ENCODE measurements at regions not wholly inside any gene's neighbourhood (a gene's known extent, or its start where the extent isn't known, plus 50 kb on each side); places are given as distances from the start of the nearest gene placed in this dataset.

DNA sequence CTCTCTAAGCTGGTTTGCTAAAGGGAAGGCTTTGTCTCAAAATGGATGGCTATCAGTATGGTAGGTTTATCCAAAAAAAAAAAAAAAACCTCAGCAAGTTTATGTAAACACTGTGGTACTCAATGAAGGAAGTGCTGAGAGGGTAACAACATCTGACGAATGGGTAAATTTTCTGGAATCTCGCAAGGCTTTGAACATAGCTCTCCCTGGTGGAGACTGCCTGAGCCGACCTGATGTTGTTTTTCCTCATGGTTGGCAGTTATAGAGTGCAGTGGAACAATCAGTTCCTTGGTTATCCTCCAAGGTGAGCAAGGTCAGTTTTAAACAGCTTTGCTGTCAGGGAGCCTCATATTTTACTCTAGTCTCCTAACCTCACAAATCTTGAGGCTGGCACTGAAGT is 94.6 kb downstream of the ZPLD1 start:
- DNase-seq = peak; percentile 32

GRCh38 chr3:102530415-102531181 is 95.8 kb downstream of the ZPLD1 start:
- DNase-seq = no peak

DNA sequence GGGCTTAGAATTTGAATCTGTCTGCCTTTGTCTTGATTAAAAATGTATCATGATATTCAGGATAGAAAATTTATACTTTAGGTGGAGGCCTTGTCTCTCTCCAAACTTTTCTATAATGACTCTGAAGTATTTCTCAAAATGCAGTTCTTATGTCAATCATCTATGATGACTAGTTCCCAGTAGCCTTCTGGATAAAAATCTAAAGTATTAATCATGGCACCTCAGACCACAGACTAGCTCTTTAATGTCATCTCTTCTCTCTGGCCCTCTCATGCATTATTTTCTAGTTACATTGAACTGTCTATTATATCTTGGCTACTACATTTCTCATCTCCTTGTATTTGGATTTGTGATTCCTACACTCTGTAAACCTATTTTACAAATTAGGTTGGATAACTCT is 96.9 kb downstream of the ZPLD1 start:
- no peak for DNase-seq

- no peak for DNase-seq
These were observed 98.1 kb downstream of the ZPLD1 start for GRCh38 chr3:102532901-102533300.

- DNase-seq = no peak
These were observed 99.0 kb downstream of the ZPLD1 start for GRCh38 chr3:102533784-102534183.

GRCh38 chr3:102536456-102536855 is 101.6 kb downstream of the ZPLD1 start:
- peak; percentile 46 for DNase-seq

DNA sequence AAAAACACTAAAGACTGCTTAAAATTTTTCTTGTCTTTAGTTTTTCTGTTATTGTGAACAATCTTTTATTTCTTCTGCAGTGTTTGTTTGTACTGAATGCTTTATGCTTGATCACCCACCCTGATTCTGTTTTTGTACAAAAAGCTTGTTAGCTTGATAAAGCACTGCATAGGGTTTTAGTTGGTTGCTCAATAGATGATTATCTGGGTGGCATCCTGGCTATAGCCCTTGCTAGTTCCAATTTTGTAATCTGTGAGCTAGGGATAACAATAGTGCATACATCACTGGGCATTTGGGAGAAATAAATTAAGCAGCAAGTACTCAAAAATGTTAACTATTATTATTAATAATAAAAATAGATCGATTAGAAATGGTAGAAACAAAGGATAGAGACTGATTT is 102.3 kb downstream of the ZPLD1 start:
- DNase-seq = no peak

DNA sequence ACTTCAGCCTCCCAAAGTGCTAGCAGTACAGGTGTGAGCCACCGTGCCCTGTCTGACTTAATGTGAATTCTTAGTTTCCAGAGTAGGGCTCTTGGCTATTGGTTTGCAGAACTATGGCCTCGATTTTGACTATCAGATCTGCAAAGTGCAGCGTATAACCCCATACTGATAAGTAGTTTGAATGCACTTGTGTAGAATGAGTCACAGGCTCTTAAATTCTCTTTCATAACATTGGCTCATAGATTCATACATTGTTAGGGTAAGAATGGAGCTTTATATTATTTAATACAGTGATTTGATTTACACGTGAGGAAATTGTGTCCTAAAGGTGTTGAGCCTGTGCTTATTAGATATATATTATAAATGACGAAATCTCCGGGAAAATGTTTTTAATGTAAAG is 109.9 kb downstream of the ZPLD1 start:
- DNase-seq = no peak

DNA sequence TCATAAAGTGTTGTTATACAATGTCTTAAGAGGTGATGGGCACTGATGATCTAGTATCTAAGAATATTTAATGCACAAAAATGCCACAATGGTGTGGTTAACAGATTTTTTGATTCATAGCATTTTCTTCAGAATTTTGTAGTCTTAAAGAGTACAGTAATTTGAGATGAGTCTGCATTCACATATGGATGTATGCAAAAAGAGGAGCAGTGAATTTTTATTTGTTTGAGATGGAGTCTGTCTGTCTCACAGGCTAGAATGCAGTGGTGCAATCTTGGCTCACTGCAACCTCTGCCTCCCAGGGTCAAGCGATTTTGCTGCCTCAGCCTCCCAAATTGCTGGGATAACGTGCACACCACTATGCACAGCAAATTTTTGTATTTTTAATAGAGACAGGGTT is 110.5 kb downstream of the ZPLD1 start:
- DNase-seq = no peak

DNA sequence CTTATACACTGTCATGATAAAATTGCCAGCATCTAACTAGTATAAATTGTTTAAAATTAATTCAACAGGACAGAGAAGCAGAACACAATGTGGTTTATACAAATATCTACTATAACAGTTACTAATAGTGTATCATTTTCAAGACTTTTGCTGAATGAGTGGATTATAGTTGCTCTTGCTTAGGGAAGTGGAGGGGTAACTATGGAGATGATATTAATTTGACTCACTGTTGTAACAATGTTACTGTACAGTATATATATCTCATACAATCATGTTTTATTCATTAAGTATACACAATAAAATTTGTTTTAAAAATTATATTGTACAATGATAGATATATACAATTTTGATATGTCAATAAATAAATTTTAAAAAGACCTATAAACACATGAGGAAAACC is 119.1 kb downstream of the ZPLD1 start:
- DNase-seq = no peak

- DNase-seq = no peak
These were observed 135.7 kb downstream of the ZPLD1 start for GRCh38 chr3:102570511-102570910.

- DNase-seq = no peak
These were observed 136.2 kb downstream of the ZPLD1 start for GRCh38 chr3:102571006-102571405.

- no peak for DNase-seq
These were observed 137.0 kb downstream of the ZPLD1 start for GRCh38 chr3:102571720-102572384.

DNA sequence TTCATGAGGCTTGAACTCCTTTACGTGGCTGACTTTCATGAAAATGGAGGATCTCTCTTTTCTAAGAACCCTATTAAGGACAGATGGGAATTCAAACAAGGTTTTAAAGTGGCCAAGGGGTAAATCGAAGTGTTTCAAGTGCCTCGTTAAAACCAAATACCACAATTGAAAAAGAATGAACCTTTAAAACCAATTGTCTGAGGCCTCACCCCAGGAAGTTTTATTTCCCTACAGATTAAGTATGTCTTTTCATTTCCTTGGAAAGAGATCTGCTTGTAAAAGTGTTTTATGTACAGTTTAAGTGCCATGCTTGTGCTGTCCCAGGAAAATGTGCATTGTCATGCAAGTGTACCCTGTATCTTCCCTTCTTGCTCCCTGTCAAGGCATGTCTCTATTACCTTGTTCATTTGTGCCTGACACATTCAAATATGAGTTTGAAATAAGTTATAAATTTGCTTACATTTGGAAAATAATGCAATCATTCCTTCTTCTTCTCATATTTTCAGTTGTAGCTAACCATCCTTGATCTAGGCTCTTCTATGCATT is 138.7 kb downstream of the ZPLD1 start:
- DNase-seq = peak; percentile 14

- DNase-seq = no peak
These were observed 139.5 kb downstream of the ZPLD1 start for GRCh38 chr3:102574355-102574754.

GRCh38 chr3:102576651-102577050 is 141.8 kb downstream of the ZPLD1 start:
- DNase-seq = no peak

- DNase-seq = no peak
These were observed 142.4 kb downstream of the ZPLD1 start for GRCh38 chr3:102577082-102577789.

- no peak for DNase-seq
These were observed 145.9 kb downstream of the ZPLD1 start for GRCh38 chr3:102580760-102581159.

GRCh38 chr3:102586485-102586884 is 151.7 kb downstream of the ZPLD1 start:
- no peak for DNase-seq

- no peak for DNase-seq
These were observed 159.2 kb downstream of the ZPLD1 start for GRCh38 chr3:102593812-102594602.

- no peak for DNase-seq
These were observed 160.2 kb downstream of the ZPLD1 start for GRCh38 chr3:102595057-102595456.

DNA sequence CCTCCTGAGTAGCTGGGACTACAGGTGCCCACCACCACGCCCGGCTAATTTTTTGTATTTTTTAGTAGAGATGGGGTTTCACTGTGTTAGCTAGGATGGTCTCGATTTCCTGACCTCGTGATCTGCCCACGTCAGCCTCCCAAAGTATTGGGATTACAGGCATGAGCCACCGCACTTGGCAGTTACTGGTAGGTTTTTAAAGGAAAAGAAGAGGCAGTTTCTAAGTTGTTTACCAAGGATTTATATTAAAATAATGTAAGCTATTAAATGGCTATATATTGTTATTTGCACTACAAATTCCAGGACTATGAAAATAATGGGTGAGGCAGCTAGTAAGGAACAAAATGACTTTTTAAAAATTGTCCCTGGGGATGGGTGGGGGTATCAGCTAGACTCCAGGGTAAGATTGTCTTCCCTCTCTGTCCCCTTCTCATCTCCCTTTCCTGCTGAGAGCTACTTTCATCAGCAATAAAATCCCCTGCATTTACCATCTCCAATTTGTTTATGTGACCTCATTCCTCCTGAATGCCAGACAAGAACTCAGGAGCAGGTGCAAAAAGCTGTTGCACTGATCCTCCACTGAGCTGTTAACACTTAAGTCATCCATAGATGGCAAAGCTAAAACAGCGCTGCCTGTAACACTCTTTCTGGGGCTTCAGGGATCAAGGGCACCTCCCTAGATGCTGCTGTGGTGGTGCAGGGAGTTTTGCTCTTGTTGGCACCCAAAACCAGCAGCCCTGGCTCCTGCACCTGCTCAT is 165.2 kb downstream of the ZPLD1 start:
- no peak for DNase-seq

Data from NCI-H1436 (cell line).